ENCODE measurements at regions not wholly inside any gene's neighbourhood (a gene's known extent, or its start where the extent isn't known, plus 50 kb on each side); places are given as distances from the start of the nearest gene placed in this dataset.
"Not testable (repeated sequence)": the region's sequence is repeated elsewhere in the genome, so short reads cannot be mapped to it uniquely, and the experiment has no call there.

- no peaks in the 10 kb centered on the region for H3K36me3 ChIP-seq (ENCODE audit: control insufficient read depth in 2 of 2, insufficient read depth in 2 of 2, low read length in 1 of 2)
- H3K9me3 ChIP-seq (ENCODE audit: control insufficient read depth in 2 of 2, insufficient read depth in 1 of 2, low read length in 1 of 2): peaks cover 2 to 7% of the 10 kb centered on the region in 2 donors
- peaks cover 14 to 45% of the 10 kb centered on the region in 2 donors for H3K27me3 ChIP-seq (ENCODE audit: control insufficient read depth in 2 of 2, insufficient read depth in 1 of 2, low read length in 1 of 2)
- DNase-seq (ENCODE audit: low read depth in 6 of 9, low spot score in 9 of 9): no peak
- no peaks in the 10 kb centered on the region for H3K4me1 ChIP-seq (ENCODE audit: control insufficient read depth in 2 of 2, insufficient read depth in 2 of 2, low read length in 2 of 2)
- H3K4me3 ChIP-seq (ENCODE audit: low read length in 2 of 2): no peak overlapping the region
- H3K27ac ChIP-seq (ENCODE audit: low read depth in 1 of 2, low read length in 1 of 2): no peak overlapping the region
- 93% methylated on average over 39 of the region's 39 CpGs for WGBS
Observed at GRCh38 chr13:110813646-110814624, 100.4 kb downstream of the ING1 start.

GRCh38 chr13:110815471-110816204, 99.2 kb downstream of the ANKRD10 start:
- no peak overlapping the region for H3K4me3 ChIP-seq (ENCODE audit: low read length in 2 of 2)
- H3K36me3 ChIP-seq (ENCODE audit: control insufficient read depth in 2 of 2, insufficient read depth in 2 of 2, low read length in 1 of 2): no peaks in the 10 kb centered on the region
- WGBS: 90% methylated on average over 13 of the region's 13 CpGs
- peaks cover 3 to 4% of the 10 kb centered on the region in 2 donors for H3K4me1 ChIP-seq (ENCODE audit: control insufficient read depth in 2 of 2, insufficient read depth in 2 of 2, low read length in 2 of 2)
- H3K9me3 ChIP-seq (ENCODE audit: control insufficient read depth in 2 of 2, insufficient read depth in 1 of 2, low read length in 1 of 2): peaks cover 2 to 9% of the 10 kb centered on the region in 2 donors
- peak in 1 of 9 donors; percentile 30 for DNase-seq (ENCODE audit: low read depth in 6 of 9, low spot score in 9 of 9)
- H3K27ac ChIP-seq (ENCODE audit: low read depth in 1 of 2, low read length in 1 of 2): peak overlapping the region in 1 of 2 donors; percentile 7
- peaks cover 14 to 45% of the 10 kb centered on the region in 2 donors for H3K27me3 ChIP-seq (ENCODE audit: control insufficient read depth in 2 of 2, insufficient read depth in 1 of 2, low read length in 1 of 2)

- peaks cover 3 to 4% of the 10 kb centered on the region in 2 donors for H3K4me1 ChIP-seq (ENCODE audit: control insufficient read depth in 2 of 2, insufficient read depth in 2 of 2, low read length in 2 of 2)
Observed at GRCh38 chr13:110816500-110816899, 98.4 kb downstream of the ANKRD10 start.

GRCh38 chr13:110817143-110817542, 97.7 kb downstream of the ANKRD10 start:
- 95% methylated on average over 3 of the region's 3 CpGs for WGBS
- H3K36me3 ChIP-seq (ENCODE audit: control insufficient read depth in 2 of 2, insufficient read depth in 2 of 2, low read length in 1 of 2): no peaks in the 10 kb centered on the region
- no peak for DNase-seq (ENCODE audit: low read depth in 6 of 9, low spot score in 9 of 9)
- peaks cover 2 to 9% of the 10 kb centered on the region in 2 donors for H3K9me3 ChIP-seq (ENCODE audit: control insufficient read depth in 2 of 2, insufficient read depth in 1 of 2, low read length in 1 of 2)
- peaks cover 3 to 4% of the 10 kb centered on the region in 2 donors for H3K4me1 ChIP-seq (ENCODE audit: control insufficient read depth in 2 of 2, insufficient read depth in 2 of 2, low read length in 2 of 2)
- H3K4me3 ChIP-seq (ENCODE audit: low read length in 2 of 2): no peak overlapping the region
- H3K27ac ChIP-seq (ENCODE audit: low read depth in 1 of 2, low read length in 1 of 2): no peak overlapping the region
- peaks cover 3 to 31% of the 10 kb centered on the region in 2 donors for H3K27me3 ChIP-seq (ENCODE audit: control insufficient read depth in 2 of 2, insufficient read depth in 1 of 2, low read length in 1 of 2)

More at GRCh38 chr13:110816500-110816899, 98.4 kb downstream of the ANKRD10 start:
- H3K4me3 ChIP-seq (ENCODE audit: low read length in 2 of 2): no peak overlapping the region
- no peak for DNase-seq (ENCODE audit: low read depth in 6 of 9, low spot score in 9 of 9)
- no peak overlapping the region for H3K27ac ChIP-seq (ENCODE audit: low read depth in 1 of 2, low read length in 1 of 2)
- peaks cover 2 to 9% of the 10 kb centered on the region in 2 donors for H3K9me3 ChIP-seq (ENCODE audit: control insufficient read depth in 2 of 2, insufficient read depth in 1 of 2, low read length in 1 of 2)
- H3K36me3 ChIP-seq (ENCODE audit: control insufficient read depth in 2 of 2, insufficient read depth in 2 of 2, low read length in 1 of 2): no peaks in the 10 kb centered on the region
- H3K27me3 ChIP-seq (ENCODE audit: control insufficient read depth in 2 of 2, insufficient read depth in 1 of 2, low read length in 1 of 2): peaks cover 7 to 38% of the 10 kb centered on the region in 2 donors
- 76% methylated on average over 5 of the region's 5 CpGs for WGBS

- H3K27me3 ChIP-seq (ENCODE audit: control insufficient read depth in 2 of 2, insufficient read depth in 1 of 2, low read length in 1 of 2): peaks cover 0 to 15% of the 10 kb centered on the region in 2 donors
- H3K4me3 ChIP-seq (ENCODE audit: low read length in 2 of 2): no peak overlapping the region
- 84% methylated on average over 8 of the region's 8 CpGs for WGBS
- no peaks in the 10 kb centered on the region for H3K36me3 ChIP-seq (ENCODE audit: control insufficient read depth in 2 of 2, insufficient read depth in 2 of 2, low read length in 1 of 2)
- no peak for DNase-seq (ENCODE audit: low read depth in 6 of 9, low spot score in 9 of 9)
- peaks cover 0 to 3% of the 10 kb centered on the region in 2 donors for H3K9me3 ChIP-seq (ENCODE audit: control insufficient read depth in 2 of 2, insufficient read depth in 1 of 2, low read length in 1 of 2)
- H3K4me1 ChIP-seq (ENCODE audit: control insufficient read depth in 2 of 2, insufficient read depth in 2 of 2, low read length in 2 of 2): peaks cover 4 to 6% of the 10 kb centered on the region in 2 donors
- no peak overlapping the region for H3K27ac ChIP-seq (ENCODE audit: low read depth in 1 of 2, low read length in 1 of 2)
Observed at GRCh38 chr13:110818747-110819146, 96.1 kb downstream of the ANKRD10 start.

GRCh38 chr13:110819203-110820014, 95.5 kb downstream of the ANKRD10 start:
- Histone ChIP-seq H3K27me3 (ENCODE audit: control insufficient read depth in 2 of 2, insufficient read depth in 1 of 2, low read length in 1 of 2) (peaks cover 0 to 11% of the 10 kb centered on the region in 2 donors), H3K27ac (ENCODE audit: low read depth in 1 of 2, low read length in 1 of 2) (no peak overlapping the region), H3K4me1 (ENCODE audit: control insufficient read depth in 2 of 2, insufficient read depth in 2 of 2, low read length in 2 of 2) (peaks cover 4 to 6% of the 10 kb centered on the region in 2 donors), H3K36me3 (ENCODE audit: control insufficient read depth in 2 of 2, insufficient read depth in 2 of 2, low read length in 1 of 2) (no peaks in the 10 kb centered on the region), H3K9me3 (ENCODE audit: control insufficient read depth in 2 of 2, insufficient read depth in 1 of 2, low read length in 1 of 2) (peaks cover 0 to 3% of the 10 kb centered on the region in 2 donors), H3K4me3 (ENCODE audit: low read length in 2 of 2) (no peak overlapping the region)
- peak; percentile 35 to 77 (median 54) for DNase-seq (ENCODE audit: low read depth in 6 of 9, low spot score in 9 of 9)
- WGBS: 30% methylated on average over 17 of the region's 17 CpGs

GRCh38 chr13:110820322-110820721, 94.5 kb downstream of the ANKRD10 start:
- peaks cover 0 to 3% of the 10 kb centered on the region in 2 donors for H3K9me3 ChIP-seq (ENCODE audit: control insufficient read depth in 2 of 2, insufficient read depth in 1 of 2, low read length in 1 of 2)
- DNase-seq (ENCODE audit: low read depth in 6 of 9, low spot score in 9 of 9): peak in 4 of 9 donors; percentile 10 to 31 (median 21)
- no peak overlapping the region for H3K27ac ChIP-seq (ENCODE audit: low read depth in 1 of 2, low read length in 1 of 2)
- 69% methylated on average over 9 of the region's 9 CpGs for WGBS
- H3K36me3 ChIP-seq (ENCODE audit: control insufficient read depth in 2 of 2, insufficient read depth in 2 of 2, low read length in 1 of 2): no peaks in the 10 kb centered on the region
- H3K27me3 ChIP-seq (ENCODE audit: control insufficient read depth in 2 of 2, insufficient read depth in 1 of 2, low read length in 1 of 2): peaks cover 0 to 11% of the 10 kb centered on the region in 2 donors
- no peak overlapping the region for H3K4me3 ChIP-seq (ENCODE audit: low read length in 2 of 2)
- peaks cover 4 to 6% of the 10 kb centered on the region in 2 donors for H3K4me1 ChIP-seq (ENCODE audit: control insufficient read depth in 2 of 2, insufficient read depth in 2 of 2, low read length in 2 of 2)

GRCh38 chr13:110821837-110822668, 92.8 kb downstream of the ANKRD10 start:
- not testable (repeated sequence) for H3K36me3 ChIP-seq (ENCODE audit: control insufficient read depth in 2 of 2, insufficient read depth in 2 of 2, low read length in 1 of 2); H3K27me3 ChIP-seq (ENCODE audit: control insufficient read depth in 2 of 2, insufficient read depth in 1 of 2, low read length in 1 of 2); H3K9me3 ChIP-seq (ENCODE audit: control insufficient read depth in 2 of 2, insufficient read depth in 1 of 2, low read length in 1 of 2); H3K27ac ChIP-seq (ENCODE audit: low read depth in 1 of 2, low read length in 1 of 2); H3K4me3 ChIP-seq (ENCODE audit: low read length in 2 of 2); H3K4me1 ChIP-seq (ENCODE audit: control insufficient read depth in 2 of 2, insufficient read depth in 2 of 2, low read length in 2 of 2)
- WGBS: 70% methylated on average over 25 of the region's 25 CpGs
- DNase-seq (ENCODE audit: low read depth in 6 of 9, low spot score in 9 of 9): peak in 1 of 9 donors; percentile 11
